ENCODE measurements at regions not wholly inside any gene's neighbourhood (a gene's known extent, or its start where the extent isn't known, plus 50 kb on each side); places are given as distances from the start of the nearest gene placed in this dataset.

- ATAC-seq, result no peak
These were observed 183.2 kb upstream of the GSE1 start for GRCh38 chr16:85429776-85430522.

- ATAC-seq, result no peak
These were observed 182.3 kb upstream of the GSE1 start for GRCh38 chr16:85430523-85431421.

- no peak for ATAC-seq
These were observed 181.5 kb upstream of the GSE1 start for GRCh38 chr16:85431431-85432124.

GRCh38 chr16:85432606-85433005, 180.5 kb upstream of the GSE1 start:
- no peak for ATAC-seq

- ATAC-seq, result no peak
These were observed 179.6 kb upstream of the GSE1 start for GRCh38 chr16:85433477-85433876.

GRCh38 chr16:85435286-85435685, 177.8 kb upstream of the GSE1 start:
- ATAC-seq, result no peak

- no peak for ATAC-seq
These were observed 177.4 kb upstream of the GSE1 start for GRCh38 chr16:85435700-85436099.

GRCh38 chr16:85436207-85436606, 176.9 kb upstream of the GSE1 start:
- no peak for ATAC-seq

GRCh38 chr16:85436636-85437165, 176.4 kb upstream of the GSE1 start:
- ATAC-seq, result no peak

GRCh38 chr16:85437166-85438052, 175.7 kb upstream of the GSE1 start:
- no peak for ATAC-seq

GRCh38 chr16:85438981-85439685, 174.0 kb upstream of the GSE1 start:
- no peak for ATAC-seq

GRCh38 chr16:85440744-85441143, 172.4 kb upstream of the GSE1 start:
- no peak for ATAC-seq

GRCh38 chr16:85441189-85441889, 171.8 kb upstream of the GSE1 start:
- ATAC-seq, result no peak

GRCh38 chr16:85441890-85442670, 171.0 kb upstream of the GSE1 start:
- no peak for ATAC-seq

- ATAC-seq, result no peak
These were observed 170.0 kb upstream of the GSE1 start for GRCh38 chr16:85443116-85443515.

GRCh38 chr16:85443531-85443930, 169.6 kb upstream of the GSE1 start:
- ATAC-seq, result no peak

GRCh38 chr16:85445064-85445778, 167.9 kb upstream of the GSE1 start:
- no peak for ATAC-seq

- no peak for ATAC-seq
These were observed 167.3 kb upstream of the GSE1 start for GRCh38 chr16:85445779-85446222.

Measured in activated CD4-positive, CD25-positive, alpha-beta regulatory T cell treated with anti-CD3 and anti-CD28 coated beads, Interleukin-2, amount 50 U/mL, for 24 hours (primary cell).